K562 (cell line): ENCODE measurements at regions not wholly inside any gene's neighbourhood (a gene's known extent, or its start where the extent isn't known, plus 50 kb on each side); places are given as distances from the start of the nearest gene placed in this dataset.

Experiments used
- CHD4 ChIP-seq: fragments of 200-600 bp; sonication (generic); IDR thresholded peaks from 3 replicates; pipeline ENCODE4 v1.6.1; 2012; ENCODE audit warnings: low read depth, mild to moderate bottlenecking, mixed read lengths, low read length, inconsistent platforms; ENCODE audit not compliant: insufficient read depth, insufficient replicate concordance, poor library complexity, severe bottlenecking
- CTCF ChIP-seq, 3 experiments: IDR thresholded peaks in 2 of 3; conservative IDR thresholded peaks in 1 of 3; 2 replicates each; pipeline ENCODE4 v1.5.1; 2011 to 2012; ENCODE audit warnings: low read length in 3 of 3, mild to moderate bottlenecking in 3 of 3, control low read depth in 2 of 3, improper control_type of control experiment in 1 of 3, inconsistent platforms in 1 of 3, low read depth in 1 of 3, mixed read lengths in 1 of 3, moderate library complexity in 1 of 3; ENCODE audit not compliant: insufficient read depth in 2 of 3
- MAFF ChIP-seq: IDR thresholded peaks from 2 replicates; pipeline ENCODE4 v1.6.1; 2012; ENCODE audit warnings: low read length, improper control_type of control experiment
- NONO ChIP-seq, 2 experiments: fragments of 200-400 bp in 1 of 2; fragments of 450-650 bp in 1 of 2; formaldehyde crosslinking in 1 of 2; IDR thresholded peaks; 2 replicates each; pipeline ENCODE4 v1.6.1; 2017; ENCODE audit warnings: low read depth in 2 of 2, mild to moderate bottlenecking in 2 of 2, moderate library complexity in 2 of 2, low read length in 1 of 2
- RAD21 ChIP-seq, 2 experiments: fragments of 250-450 bp in 1 of 2; fragments of 450-650 bp in 1 of 2; sonication (Bioruptor Pico) in 1 of 2; formaldehyde crosslinking in 1 of 2; IDR thresholded peaks in 1 of 2; conservative IDR thresholded peaks in 1 of 2; 2 replicates each; pipeline versions ENCODE4 v1.4.0 to v1.8.0; 2020 to 2022; ENCODE audit warnings: mild to moderate bottlenecking in 2 of 2, moderate library complexity in 1 of 2
- RBFOX2 ChIP-seq: fragments of 200-400 bp; formaldehyde crosslinking; IDR thresholded peaks from 2 replicates; pipeline ENCODE4 v1.6.1; 2017; ENCODE audit warnings: low read depth, mild to moderate bottlenecking, low read length, moderate library complexity
- SMAD3 ChIP-seq: fragments of 450-650 bp; formaldehyde crosslinking; conservative IDR thresholded peaks from 2 replicates; pipeline ENCODE4 v1.4.0; 2020; ENCODE audit warnings: mild to moderate bottlenecking
- ZNF239 ChIP-seq: fragments of 250-450 bp; sonication (Bioruptor Pico); IDR thresholded peaks from 2 replicates; pipeline ENCODE4 v1.4.0; 2020; ENCODE audit warnings: mild to moderate bottlenecking
- TF ChIP-seq, protein P1 (sequence below): fragments of 250-450 bp; sonication (Bioruptor Pico); IDR thresholded peaks from 2 replicates; pipeline ENCODE4 v1.8.0; 2021; ENCODE audit warnings: mild to moderate bottlenecking, moderate library complexity
- TF ChIP-seq, protein P2 (sequence below): sonication (generic); formaldehyde crosslinking; IDR thresholded peaks from 2 replicates; pipeline ENCODE4 v1.8.0; 2022; ENCODE audit warnings: mild to moderate bottlenecking, low read depth, missing genetic modification reagents

- TF ChIP-seq MAFF (no peak), NONO (IDR thresholded peaks at IDR 0.05; ENCODE audit: low read depth in 2 of 2, low read length in 1 of 2) (no peak), SMAD3 (CRISPR knock-in tag) (no peak), CTCF (IDR thresholded peaks at IDR 0.05 in 2 of 3, conservative IDR thresholded peaks at IDR 0.05 in 1 of 3; ENCODE audit: insufficient read depth in 2 of 3, low read depth in 1 of 3, low read length in 3 of 3) (no peak), RBFOX2 (no peak), CHD4 (no peak), RAD21 (CRISPR knock-in tag; conservative IDR thresholded peaks at IDR 0.05 in 1 of 2, IDR thresholded peaks at IDR 0.05 in 1 of 2) (no peak), ZNF239 (no peak)
- TF ChIP-seq, protein P1, sequence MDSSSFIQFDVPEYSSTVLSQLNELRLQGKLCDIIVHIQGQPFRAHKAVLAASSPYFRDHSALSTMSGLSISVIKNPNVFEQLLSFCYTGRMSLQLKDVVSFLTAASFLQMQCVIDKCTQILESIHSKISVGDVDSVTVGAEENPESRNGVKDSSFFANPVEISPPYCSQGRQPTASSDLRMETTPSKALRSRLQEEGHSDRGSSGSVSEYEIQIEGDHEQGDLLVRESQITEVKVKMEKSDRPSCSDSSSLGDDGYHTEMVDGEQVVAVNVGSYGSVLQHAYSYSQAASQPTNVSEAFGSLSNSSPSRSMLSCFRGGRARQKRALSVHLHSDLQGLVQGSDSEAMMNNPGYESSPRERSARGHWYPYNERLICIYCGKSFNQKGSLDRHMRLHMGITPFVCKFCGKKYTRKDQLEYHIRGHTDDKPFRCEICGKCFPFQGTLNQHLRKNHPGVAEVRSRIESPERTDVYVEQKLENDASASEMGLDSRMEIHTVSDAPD = no peak
- TF ChIP-seq, protein P2, sequence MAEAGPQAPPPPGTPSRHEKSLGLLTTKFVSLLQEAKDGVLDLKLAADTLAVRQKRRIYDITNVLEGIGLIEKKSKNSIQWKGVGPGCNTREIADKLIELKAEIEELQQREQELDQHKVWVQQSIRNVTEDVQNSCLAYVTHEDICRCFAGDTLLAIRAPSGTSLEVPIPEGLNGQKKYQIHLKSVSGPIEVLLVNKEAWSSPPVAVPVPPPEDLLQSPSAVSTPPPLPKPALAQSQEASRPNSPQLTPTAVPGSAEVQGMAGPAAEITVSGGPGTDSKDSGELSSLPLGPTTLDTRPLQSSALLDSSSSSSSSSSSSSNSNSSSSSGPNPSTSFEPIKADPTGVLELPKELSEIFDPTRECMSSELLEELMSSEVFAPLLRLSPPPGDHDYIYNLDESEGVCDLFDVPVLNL (CRISPR knock-in tag) = no peak
Measured at GRCh38 chr6:98516866-98517265, 317.5 kb upstream of the POU3F2 start.
